HepG2 (cell line): ENCODE measurements at regions not wholly inside any gene's neighbourhood (a gene's known extent, or its start where the extent isn't known, plus 50 kb on each side); places are given as distances from the start of the nearest gene placed in this dataset.

Experiments
- EP300 ChIP-seq, 3 experiments: sonication (generic) in 1 of 3; formaldehyde crosslinking in 1 of 3; IDR thresholded peaks; 2 replicates each; pipeline versions ENCODE4 v1.5.1 to v1.6.1; 2011 to 2020; ENCODE audit warnings: low read depth in 2 of 3, low read length in 2 of 3, borderline replicate concordance in 1 of 3, improper control_type of control experiment in 1 of 3, mild to moderate bottlenecking in 1 of 3, missing genetic modification reagents in 1 of 3, moderate library complexity in 1 of 3
- FOXK2 ChIP-seq: fragments of 450-650 bp; IDR thresholded peaks from 2 replicates; pipeline ENCODE4 v1.6.1; 2016
- MIER2 ChIP-seq: IDR thresholded peaks from 2 replicates; pipeline ENCODE4 v1.6.1; 2016; ENCODE audit warnings: missing biosample characterization, missing genetic modification reagents
- MYC ChIP-seq: sonication (generic); formaldehyde crosslinking; IDR thresholded peaks from 2 replicates; pipeline ENCODE4 v1.9.0; 2021; ENCODE audit warnings: missing genetic modification reagents, borderline replicate concordance
- NCOA2 ChIP-seq: sonication (generic); formaldehyde crosslinking; IDR thresholded peaks from 2 replicates; pipeline ENCODE4 v1.8.0; 2022; ENCODE audit warnings: inconsistent platforms
- NR1H2 ChIP-seq: sonication (generic); formaldehyde crosslinking; IDR thresholded peaks from 2 replicates; pipeline ENCODE4 v1.8.1; 2022; ENCODE audit warnings: low read depth, missing genetic modification reagents, borderline replicate concordance
- PRMT3 ChIP-seq: sonication (generic); formaldehyde crosslinking; IDR thresholded peaks from 2 replicates; pipeline ENCODE4 v1.8.1; 2022; ENCODE audit warnings: low read depth, mild to moderate bottlenecking, moderate library complexity, missing genetic modification reagents, borderline replicate concordance
- SNAPC2 ChIP-seq: sonication (generic); formaldehyde crosslinking; IDR thresholded peaks from 2 replicates; pipeline ENCODE4 v1.8.1; 2022; ENCODE audit warnings: mild to moderate bottlenecking, missing genetic modification reagents
- SP140L ChIP-seq: sonication (generic); formaldehyde crosslinking; IDR thresholded peaks from 2 replicates; pipeline ENCODE4 v1.4.0; 2020; ENCODE audit warnings: missing genetic modification reagents, borderline replicate concordance
- TAF1 ChIP-seq: sonication (generic); formaldehyde crosslinking; IDR thresholded peaks from 2 replicates; pipeline ENCODE4 v1.4.0; 2020; ENCODE audit warnings: missing genetic modification reagents
- TOPORS ChIP-seq: sonication (generic); formaldehyde crosslinking; IDR thresholded peaks from 2 replicates; pipeline ENCODE4 v1.8.0; 2023; ENCODE audit warnings: mild to moderate bottlenecking, missing genetic modification reagents
- ZFP36L1 ChIP-seq: sonication (generic); formaldehyde crosslinking; IDR thresholded peaks from 2 replicates; pipeline ENCODE4 v1.8.0; 2022; ENCODE audit warnings: mild to moderate bottlenecking, missing genetic modification reagents, moderate library complexity
- ZFP36L2 ChIP-seq: sonication (generic); formaldehyde crosslinking; IDR thresholded peaks from 2 replicates; pipeline ENCODE4 v1.4.0; 2020; ENCODE audit warnings: missing genetic modification reagents
- ZIK1 ChIP-seq: sonication (generic); formaldehyde crosslinking; IDR thresholded peaks from 2 replicates; pipeline ENCODE4 v1.5.0; 2020; ENCODE audit warnings: mild to moderate bottlenecking, low read depth, missing genetic modification reagents, borderline replicate concordance
- ZNF30 ChIP-seq: sonication (generic); formaldehyde crosslinking; IDR thresholded peaks from 2 replicates; pipeline ENCODE4 v1.5.0; 2020; ENCODE audit warnings: mild to moderate bottlenecking, missing genetic modification reagents
- ZNF331 ChIP-seq: sonication (generic); formaldehyde crosslinking; IDR thresholded peaks from 2 replicates; pipeline ENCODE4 v1.4.0; 2020; ENCODE audit warnings: missing genetic modification reagents
- ZNF441 ChIP-seq: sonication (generic); formaldehyde crosslinking; IDR thresholded peaks from 2 replicates; pipeline ENCODE4 v1.7.0; 2021; ENCODE audit warnings: missing genetic modification reagents, borderline replicate concordance
- ZNF563 ChIP-seq: sonication (generic); formaldehyde crosslinking; IDR thresholded peaks from 2 replicates; pipeline ENCODE4 v1.8.0; 2022; ENCODE audit warnings: mild to moderate bottlenecking, moderate library complexity, missing genetic modification reagents
- ZNF720 ChIP-seq: sonication (generic); formaldehyde crosslinking; IDR thresholded peaks from 2 replicates; pipeline ENCODE4 v1.4.0; 2020; ENCODE audit warnings: missing genetic modification reagents
- TF ChIP-seq, protein P1 (sequence below): sonication (generic); formaldehyde crosslinking; IDR thresholded peaks from 2 replicates; pipeline ENCODE4 v1.4.0; 2020; ENCODE audit warnings: missing genetic modification reagents
- TF ChIP-seq, protein P2 (sequence below): sonication (generic); formaldehyde crosslinking; IDR thresholded peaks from 2 replicates; pipeline ENCODE4 v1.4.0; 2020; ENCODE audit warnings: mild to moderate bottlenecking, missing genetic modification reagents
- TF ChIP-seq, protein P3 (sequence below): sonication (generic); formaldehyde crosslinking; IDR thresholded peaks from 2 replicates; pipeline ENCODE4 v1.5.0; 2020; ENCODE audit warnings: missing genetic modification reagents, mild to moderate bottlenecking, borderline replicate concordance
- TF ChIP-seq, protein P4 (sequence below): sonication (generic); formaldehyde crosslinking; IDR thresholded peaks from 2 replicates; pipeline ENCODE4 v1.4.0; 2020; ENCODE audit warnings: missing genetic modification reagents

DNA sequence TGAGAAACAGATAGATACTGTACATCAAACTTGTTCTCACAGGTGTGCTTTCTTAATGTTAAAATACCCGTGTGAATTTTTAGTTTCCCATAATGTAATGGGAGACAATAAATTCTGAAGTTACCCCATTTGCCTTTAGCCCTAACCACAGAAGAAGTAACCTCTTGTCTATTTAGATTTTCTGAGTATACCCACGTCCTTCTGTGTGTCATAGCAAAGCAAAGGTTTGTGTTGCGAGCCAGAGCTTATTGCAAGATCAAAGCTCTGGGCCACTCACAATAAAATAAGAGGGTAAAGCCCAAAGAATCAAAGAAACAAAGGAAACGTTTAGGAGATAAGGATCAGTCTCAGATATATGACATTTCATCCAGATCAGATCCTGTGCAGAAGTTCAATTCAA, 73.9 kb downstream of the BMP4 start (continued):
- TF ChIP-seq, protein P1, sequence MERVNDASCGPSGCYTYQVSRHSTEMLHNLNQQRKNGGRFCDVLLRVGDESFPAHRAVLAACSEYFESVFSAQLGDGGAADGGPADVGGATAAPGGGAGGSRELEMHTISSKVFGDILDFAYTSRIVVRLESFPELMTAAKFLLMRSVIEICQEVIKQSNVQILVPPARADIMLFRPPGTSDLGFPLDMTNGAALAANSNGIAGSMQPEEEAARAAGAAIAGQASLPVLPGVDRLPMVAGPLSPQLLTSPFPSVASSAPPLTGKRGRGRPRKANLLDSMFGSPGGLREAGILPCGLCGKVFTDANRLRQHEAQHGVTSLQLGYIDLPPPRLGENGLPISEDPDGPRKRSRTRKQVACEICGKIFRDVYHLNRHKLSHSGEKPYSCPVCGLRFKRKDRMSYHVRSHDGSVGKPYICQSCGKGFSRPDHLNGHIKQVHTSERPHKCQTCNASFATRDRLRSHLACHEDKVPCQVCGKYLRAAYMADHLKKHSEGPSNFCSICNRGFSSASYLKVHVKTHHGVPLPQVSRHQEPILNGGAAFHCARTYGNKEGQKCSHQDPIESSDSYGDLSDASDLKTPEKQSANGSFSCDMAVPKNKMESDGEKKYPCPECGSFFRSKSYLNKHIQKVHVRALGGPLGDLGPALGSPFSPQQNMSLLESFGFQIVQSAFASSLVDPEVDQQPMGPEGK (CRISPR knock-in tag) = no peak
- no peak for TF ChIP-seq NR1H2 (CRISPR knock-in tag)
- no peak for TF ChIP-seq ZNF563 (CRISPR knock-in tag)
- TF ChIP-seq ZFP36L1 (CRISPR knock-in tag) = no peak
- no peak for TF ChIP-seq TAF1 (CRISPR knock-in tag)
- TF ChIP-seq NCOA2 (CRISPR knock-in tag) = peak; percentile 52; the same call in 1 of the 2 replicates
- TF ChIP-seq, protein P2, sequence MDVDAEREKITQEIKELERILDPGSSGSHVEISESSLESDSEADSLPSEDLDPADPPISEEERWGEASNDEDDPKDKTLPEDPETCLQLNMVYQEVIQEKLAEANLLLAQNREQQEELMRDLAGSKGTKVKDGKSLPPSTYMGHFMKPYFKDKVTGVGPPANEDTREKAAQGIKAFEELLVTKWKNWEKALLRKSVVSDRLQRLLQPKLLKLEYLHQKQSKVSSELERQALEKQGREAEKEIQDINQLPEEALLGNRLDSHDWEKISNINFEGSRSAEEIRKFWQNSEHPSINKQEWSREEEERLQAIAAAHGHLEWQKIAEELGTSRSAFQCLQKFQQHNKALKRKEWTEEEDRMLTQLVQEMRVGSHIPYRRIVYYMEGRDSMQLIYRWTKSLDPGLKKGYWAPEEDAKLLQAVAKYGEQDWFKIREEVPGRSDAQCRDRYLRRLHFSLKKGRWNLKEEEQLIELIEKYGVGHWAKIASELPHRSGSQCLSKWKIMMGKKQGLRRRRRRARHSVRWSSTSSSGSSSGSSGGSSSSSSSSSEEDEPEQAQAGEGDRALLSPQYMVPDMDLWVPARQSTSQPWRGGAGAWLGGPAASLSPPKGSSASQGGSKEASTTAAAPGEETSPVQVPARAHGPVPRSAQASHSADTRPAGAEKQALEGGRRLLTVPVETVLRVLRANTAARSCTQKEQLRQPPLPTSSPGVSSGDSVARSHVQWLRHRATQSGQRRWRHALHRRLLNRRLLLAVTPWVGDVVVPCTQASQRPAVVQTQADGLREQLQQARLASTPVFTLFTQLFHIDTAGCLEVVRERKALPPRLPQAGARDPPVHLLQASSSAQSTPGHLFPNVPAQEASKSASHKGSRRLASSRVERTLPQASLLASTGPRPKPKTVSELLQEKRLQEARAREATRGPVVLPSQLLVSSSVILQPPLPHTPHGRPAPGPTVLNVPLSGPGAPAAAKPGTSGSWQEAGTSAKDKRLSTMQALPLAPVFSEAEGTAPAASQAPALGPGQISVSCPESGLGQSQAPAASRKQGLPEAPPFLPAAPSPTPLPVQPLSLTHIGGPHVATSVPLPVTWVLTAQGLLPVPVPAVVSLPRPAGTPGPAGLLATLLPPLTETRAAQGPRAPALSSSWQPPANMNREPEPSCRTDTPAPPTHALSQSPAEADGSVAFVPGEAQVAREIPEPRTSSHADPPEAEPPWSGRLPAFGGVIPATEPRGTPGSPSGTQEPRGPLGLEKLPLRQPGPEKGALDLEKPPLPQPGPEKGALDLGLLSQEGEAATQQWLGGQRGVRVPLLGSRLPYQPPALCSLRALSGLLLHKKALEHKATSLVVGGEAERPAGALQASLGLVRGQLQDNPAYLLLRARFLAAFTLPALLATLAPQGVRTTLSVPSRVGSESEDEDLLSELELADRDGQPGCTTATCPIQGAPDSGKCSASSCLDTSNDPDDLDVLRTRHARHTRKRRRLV (CRISPR knock-in tag) = no peak
- no peak for TF ChIP-seq ZFP36L2 (CRISPR knock-in tag)
- TF ChIP-seq MIER2 (CRISPR knock-in tag) = no peak
- TF ChIP-seq ZNF30 = no peak
- TF ChIP-seq ZNF331 = no peak
- TF ChIP-seq TOPORS = no peak
- no peak for TF ChIP-seq MYC (CRISPR knock-in tag)
- TF ChIP-seq, protein P3, sequence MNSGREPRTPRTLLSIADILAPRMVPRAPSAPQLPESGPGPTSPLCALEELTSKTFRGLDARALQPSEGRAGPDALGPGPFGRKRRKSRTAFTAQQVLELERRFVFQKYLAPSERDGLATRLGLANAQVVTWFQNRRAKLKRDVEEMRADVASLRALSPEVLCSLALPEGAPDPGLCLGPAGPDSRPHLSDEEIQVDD (CRISPR knock-in tag) = no peak
- TF ChIP-seq SP140L (CRISPR knock-in tag) = no peak
- no peak for TF ChIP-seq ZNF720
- TF ChIP-seq EP300 (IDR thresholded peaks at IDR 0.05; ENCODE audit: low read depth in 2 of 2, low read length in 2 of 2) = peak in 1 of 2 experiments; percentile 74; a peak in 1 of 4 replicates
- TF ChIP-seq EP300 (CRISPR knock-in tag; IDR thresholded peaks at IDR 0.05; ENCODE audit: borderline replicate concordance) = no peak
- no peak for TF ChIP-seq FOXK2
- TF ChIP-seq ZNF441 (CRISPR knock-in tag) = no peak
- no peak for TF ChIP-seq PRMT3 (CRISPR knock-in tag)
- TF ChIP-seq, protein P4, sequence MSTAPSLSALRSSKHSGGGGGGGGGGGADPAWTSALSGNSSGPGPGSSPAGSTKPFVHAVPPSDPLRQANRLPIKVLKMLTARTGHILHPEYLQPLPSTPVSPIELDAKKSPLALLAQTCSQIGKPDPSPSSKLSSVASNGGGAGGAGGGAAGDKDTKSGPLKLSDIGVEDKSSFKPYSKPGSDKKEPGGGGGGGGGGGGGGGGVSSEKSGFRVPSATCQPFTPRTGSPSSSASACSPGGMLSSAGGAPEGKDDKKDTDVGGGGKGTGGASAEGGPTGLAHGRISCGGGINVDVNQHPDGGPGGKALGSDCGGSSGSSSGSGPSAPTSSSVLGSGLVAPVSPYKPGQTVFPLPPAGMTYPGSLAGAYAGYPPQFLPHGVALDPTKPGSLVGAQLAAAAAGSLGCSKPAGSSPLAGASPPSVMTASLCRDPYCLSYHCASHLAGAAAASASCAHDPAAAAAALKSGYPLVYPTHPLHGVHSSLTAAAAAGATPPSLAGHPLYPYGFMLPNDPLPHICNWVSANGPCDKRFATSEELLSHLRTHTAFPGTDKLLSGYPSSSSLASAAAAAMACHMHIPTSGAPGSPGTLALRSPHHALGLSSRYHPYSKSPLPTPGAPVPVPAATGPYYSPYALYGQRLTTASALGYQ = 0 out of 2 replicates have a peak, but pooled peaks have one; percentile 25
- no peak for TF ChIP-seq SNAPC2
- no peak for TF ChIP-seq ZIK1
